ENCODE measurements at regions not wholly inside any gene's neighbourhood (a gene's known extent, or its start where the extent isn't known, plus 50 kb on each side); places are given as distances from the start of the nearest gene placed in this dataset.
"Not testable (repeated sequence)": the region's sequence is repeated elsewhere in the genome, so short reads cannot be mapped to it uniquely, and the experiment has no call there.

GRCh38 chr11:103602840-103603239 lies 433.6 kb upstream of the DDI1 start:
- Histone ChIP-seq H3K4me1 (no peaks in the 10 kb centered on the region), H3K27me3 (no peaks in the 10 kb centered on the region), H3K4me3 (no peak overlapping the region), H3K27ac (no peak overlapping the region), H3K36me3 (no peaks in the 10 kb centered on the region), H3K9me3 (no peaks in the 10 kb centered on the region)
- DNase-seq, result no peak
- no peak for TF ChIP-seq POLR2A (IDR thresholded peaks at IDR 0.05)
- intact Hi-C loops (cut with DNase I; ENCODE audit: low total_unique reads), result no loop called here

GRCh38 chr11:103604310-103604709 lies 432.1 kb upstream of the DDI1 start:
- WGBS, 5 donors, result 75 to 94% (median 88%) methylated on average over 2 of the region's 2 CpGs
- no peak overlapping the region for H3K27ac ChIP-seq
- no peaks in the 10 kb centered on the region for H3K27me3 ChIP-seq
- no peaks in the 10 kb centered on the region for H3K4me1 ChIP-seq
- intact Hi-C loops (cut with DNase I; ENCODE audit: low total_unique reads), result no loop called here
- H3K9me3 ChIP-seq, result no peaks in the 10 kb centered on the region
- no peak for DNase-seq
- no peak overlapping the region for H3K4me3 ChIP-seq
- H3K36me3 ChIP-seq, result no peaks in the 10 kb centered on the region
- TF ChIP-seq CTCF (IDR thresholded peaks at IDR 0.05), result no peak

GRCh38 chr11:103608566-103608965 lies 427.9 kb upstream of the DDI1 start:
- H3K4me3 ChIP-seq, result no peak overlapping the region
- WGBS, 5 donors, result 45 to 67% (median 57%) methylated on average over 3 of the region's 3 CpGs
- no peaks in the 10 kb centered on the region for H3K9me3 ChIP-seq
- no peaks in the 10 kb centered on the region for H3K36me3 ChIP-seq
- TF ChIP-seq POLR2A (IDR thresholded peaks at IDR 0.05) (no peak), CTCF (IDR thresholded peaks at IDR 0.05) (no peak), POLR2AphosphoS5 (IDR thresholded peaks at IDR 0.05) (no peak), EP300 (IDR thresholded peaks at IDR 0.05) (no peak)
- no peaks in the 10 kb centered on the region for H3K4me1 ChIP-seq
- no peak overlapping the region for H3K27ac ChIP-seq
- no peaks in the 10 kb centered on the region for H3K27me3 ChIP-seq
- intact Hi-C loops (cut with DNase I; ENCODE audit: low total_unique reads), result no loop called here
- DNase-seq, result no peak

- Histone ChIP-seq H3K4me3 (no peak overlapping the region), H3K27me3 (no peaks in the 10 kb centered on the region), H3K4me1 (no peaks in the 10 kb centered on the region), H3K9me3 (no peaks in the 10 kb centered on the region), H3K27ac (no peak overlapping the region), H3K36me3 (no peaks in the 10 kb centered on the region)
- no peak for DNase-seq
- 47 to 73% (median 50%) methylated on average over 2 of the region's 2 CpGs for WGBS, 5 donors
- TF ChIP-seq CTCF (IDR thresholded peaks at IDR 0.05) (no peak), POLR2AphosphoS5 (IDR thresholded peaks at IDR 0.05) (peak in 1 of 3 donors; percentile 14)
- intact Hi-C loops (cut with DNase I; ENCODE audit: low total_unique reads), result no loop called here
Observed at GRCh38 chr11:103609117-103610066, 427.0 kb upstream of the DDI1 start.

- no peak for DNase-seq
- Histone ChIP-seq H3K27ac (no peak overlapping the region), H3K4me3 (no peak overlapping the region), H3K36me3 (no peaks in the 10 kb centered on the region), H3K27me3 (no peaks in the 10 kb centered on the region), H3K4me1 (no peaks in the 10 kb centered on the region), H3K9me3 (no peaks in the 10 kb centered on the region)
- TF ChIP-seq POLR2A (IDR thresholded peaks at IDR 0.05) (no peak), CTCF (IDR thresholded peaks at IDR 0.05) (no peak), POLR2AphosphoS5 (IDR thresholded peaks at IDR 0.05) (no peak)
- intact Hi-C loops (cut with DNase I; ENCODE audit: low total_unique reads), result no loop called here
Observed at GRCh38 chr11:103610435-103610834, 426.0 kb upstream of the DDI1 start.

- DNase-seq, result peak in 1 of 2 donors; percentile 11
- intact Hi-C loops (cut with DNase I; ENCODE audit: low total_unique reads); H3K27me3 ChIP-seq; H3K36me3 ChIP-seq; H3K4me3 ChIP-seq; H3K27ac ChIP-seq; H3K9me3 ChIP-seq; H3K4me1 ChIP-seq: not testable (repeated sequence)
- 61 to 75% (median 67%) methylated on average over 7 of the region's 7 CpGs for WGBS, 5 donors
Observed at GRCh38 chr11:103611526-103612260, 424.7 kb upstream of the DDI1 start.

GRCh38 chr11:103612451-103612850 lies 424.0 kb upstream of the DDI1 start:
- intact Hi-C loops (cut with DNase I; ENCODE audit: low total_unique reads); DNase-seq; H3K27me3 ChIP-seq; H3K36me3 ChIP-seq; H3K27ac ChIP-seq; H3K4me1 ChIP-seq; H3K4me3 ChIP-seq; H3K9me3 ChIP-seq: not testable (repeated sequence)
- 90 to 95% (median 94%) methylated on average over 9 of the region's 9 CpGs for WGBS, 5 donors

All from stomach (tissue), 8 donors.